Testis (tissue), 2 donors: ENCODE measurements at regions not wholly inside any gene's neighbourhood (a gene's known extent, or its start where the extent isn't known, plus 50 kb on each side); places are given as distances from the start of the nearest gene placed in this dataset.

Source experiments
- DNase-seq: peaks from one replicate; pipeline ENCODE4 v3.0.0-alpha.2; 2019
- H3K27ac ChIP-seq, 2 donors: fragments of 200-600 bp; sonication (generic); one replicate each; pipeline ENCODE4 v1.5.1; 2019
- H3K27me3 ChIP-seq: fragments of 200-600 bp; sonication (generic); one replicate; pipeline ENCODE4 v1.5.1; 2019
- H3K36me3 ChIP-seq: fragments of 200-600 bp; sonication (generic); one replicate; pipeline ENCODE4 v1.5.1; 2017; ENCODE audit warnings: low read depth; ENCODE audit errors: missing control alignments
- H3K4me1 ChIP-seq: fragments of 200-600 bp; sonication (generic); one replicate; pipeline ENCODE4 v1.5.1; 2019
- H3K4me3 ChIP-seq, 2 donors: fragments of 200-600 bp; sonication (generic); one replicate each; pipeline ENCODE4 v1.5.1; 2017 to 2019
- H3K9me3 ChIP-seq: fragments of 200-600 bp; sonication (generic); one replicate; pipeline ENCODE4 v1.5.1; 2017
- POLR2A ChIP-seq: fragments of 450-650 bp; IDR thresholded peaks from one replicate; pipeline ENCODE4 v1.6.1; 2017; ENCODE audit warnings: antibody characterized with exemption, mild to moderate bottlenecking, moderate library complexity
- WGBS, 2 donors: methylation state at CpG; one replicate each; pipeline ENCODE4 v1.1.5; 2018; 5-methylcytosine and 5-hydroxymethylcytosine counted together
- intact Hi-C: fragments of 100-400 bp; cut with DNase I; formaldehyde crosslinking; loops from one replicate; pipeline ENCODE4 v1.15.1; 2023; ENCODE audit warnings: low total_unique reads
- TF ChIP-seq, protein P1 (sequence below), 3 experiments: fragments of 450-650 bp in 2 of 3; fragments of 200-600 bp in 1 of 3; sonication (generic) in 1 of 3; IDR thresholded peaks; one replicate each; pipeline ENCODE4 v1.5.1; 2016 to 2019; ENCODE audit warnings: antibody characterized with exemption in 3 of 3, mild to moderate bottlenecking in 2 of 3, moderate library complexity in 1 of 3

DNA sequence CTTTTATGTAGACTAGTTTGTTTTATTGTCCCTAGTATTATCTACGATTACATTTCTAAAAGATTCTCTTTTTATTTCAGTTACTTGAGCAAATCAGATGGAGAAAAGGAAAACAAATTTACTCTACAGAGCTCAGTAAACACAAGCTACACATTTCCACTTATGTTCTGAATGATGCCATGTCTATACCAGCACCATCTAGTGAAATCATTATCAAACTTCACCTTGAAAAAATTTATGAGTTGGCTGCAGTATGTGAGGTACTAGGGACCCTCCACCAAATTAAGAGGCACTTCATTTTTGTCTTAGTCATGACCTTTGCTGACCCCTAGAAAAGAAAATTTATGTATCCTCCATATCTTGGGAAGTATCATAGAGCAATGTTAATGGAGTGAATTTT lies 827.4 kb downstream of the SI start:
- TF ChIP-seq, protein P1, sequence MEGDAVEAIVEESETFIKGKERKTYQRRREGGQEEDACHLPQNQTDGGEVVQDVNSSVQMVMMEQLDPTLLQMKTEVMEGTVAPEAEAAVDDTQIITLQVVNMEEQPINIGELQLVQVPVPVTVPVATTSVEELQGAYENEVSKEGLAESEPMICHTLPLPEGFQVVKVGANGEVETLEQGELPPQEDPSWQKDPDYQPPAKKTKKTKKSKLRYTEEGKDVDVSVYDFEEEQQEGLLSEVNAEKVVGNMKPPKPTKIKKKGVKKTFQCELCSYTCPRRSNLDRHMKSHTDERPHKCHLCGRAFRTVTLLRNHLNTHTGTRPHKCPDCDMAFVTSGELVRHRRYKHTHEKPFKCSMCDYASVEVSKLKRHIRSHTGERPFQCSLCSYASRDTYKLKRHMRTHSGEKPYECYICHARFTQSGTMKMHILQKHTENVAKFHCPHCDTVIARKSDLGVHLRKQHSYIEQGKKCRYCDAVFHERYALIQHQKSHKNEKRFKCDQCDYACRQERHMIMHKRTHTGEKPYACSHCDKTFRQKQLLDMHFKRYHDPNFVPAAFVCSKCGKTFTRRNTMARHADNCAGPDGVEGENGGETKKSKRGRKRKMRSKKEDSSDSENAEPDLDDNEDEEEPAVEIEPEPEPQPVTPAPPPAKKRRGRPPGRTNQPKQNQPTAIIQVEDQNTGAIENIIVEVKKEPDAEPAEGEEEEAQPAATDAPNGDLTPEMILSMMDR (IDR thresholded peaks at IDR 0.05) = no peak
- no peak for TF ChIP-seq POLR2A
- Histone ChIP-seq H3K9me3 (no peaks in the 10 kb centered on the region), H3K4me1 (no peaks in the 10 kb centered on the region), H3K36me3 (no peaks in the 10 kb centered on the region), H3K27me3 (no peaks in the 10 kb centered on the region), H3K27ac (no peak overlapping the region), H3K4me3 (no peak overlapping the region)
- intact Hi-C loops = no loop called here
- 85 to 95% methylated on average over 1 of the region's 1 CpG for WGBS, 2 donors
- no peak for DNase-seq

DNA sequence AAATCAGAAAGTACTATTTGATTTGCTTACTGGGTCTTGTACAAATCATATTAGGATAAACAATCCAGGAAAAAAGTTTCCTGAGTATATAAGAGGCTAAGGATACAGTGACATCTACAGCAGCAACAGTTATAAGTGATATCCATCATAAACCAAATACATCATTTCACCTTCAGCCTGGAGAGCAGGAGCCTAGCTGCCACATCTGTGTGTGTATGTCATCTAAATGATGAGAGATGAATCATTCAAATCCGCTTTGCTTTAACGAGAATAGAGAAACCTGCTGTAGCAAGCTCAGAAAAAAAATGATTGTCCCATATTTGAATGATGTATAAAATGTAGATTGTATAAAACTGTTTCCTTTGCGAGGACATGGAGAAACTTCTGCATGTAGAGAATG lies 841.4 kb downstream of the SI start:
- H3K27ac ChIP-seq = no peak overlapping the region
- no peak for TF ChIP-seq POLR2A
- TF ChIP-seq, protein P1 (IDR thresholded peaks at IDR 0.05) = no peak
- no peak overlapping the region for H3K4me3 ChIP-seq
- intact Hi-C loops = no loop called here
- WGBS, 2 donors = 91 to 93% methylated on average over 3 of the region's 3 CpGs
- DNase-seq = no peak
- no peaks in the 10 kb centered on the region for H3K4me1 ChIP-seq
- H3K9me3 ChIP-seq = no peaks in the 10 kb centered on the region
- H3K36me3 ChIP-seq = no peaks in the 10 kb centered on the region
- no peaks in the 10 kb centered on the region for H3K27me3 ChIP-seq

DNA sequence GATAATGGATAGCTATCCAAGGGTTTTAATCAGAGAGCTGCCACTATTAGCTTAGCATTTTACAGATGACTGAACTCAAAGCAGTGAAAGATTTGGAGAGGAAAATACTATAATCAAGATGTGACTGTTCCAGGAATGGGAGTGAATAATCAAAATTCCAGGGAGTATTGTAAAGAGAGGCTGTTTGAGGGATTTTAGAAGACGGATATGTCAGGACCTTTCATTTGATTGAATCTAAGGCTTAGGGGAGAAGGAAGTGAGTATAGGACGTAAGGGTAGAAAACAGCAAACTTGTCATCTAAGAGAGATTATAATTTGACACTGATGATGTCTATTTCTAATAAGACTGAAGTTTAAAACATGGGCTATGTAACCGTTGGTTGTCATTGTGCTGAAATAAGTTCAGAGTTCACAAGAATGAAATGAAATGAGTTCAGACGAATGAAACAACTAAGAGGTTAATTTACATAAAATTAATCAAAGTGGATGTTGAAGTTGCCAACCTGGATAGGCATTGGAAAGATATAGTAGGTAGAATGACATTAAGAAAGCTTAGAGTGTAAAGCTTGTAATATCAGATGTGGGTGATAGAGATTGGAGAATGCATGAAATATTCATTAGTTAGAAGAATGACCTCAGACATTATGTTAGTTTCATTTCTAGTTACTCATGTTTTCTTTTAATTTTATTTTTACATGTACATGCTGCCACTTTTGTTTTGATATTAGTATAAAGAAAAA lies 842.8 kb downstream of the SI start:
- no peaks in the 10 kb centered on the region for H3K36me3 ChIP-seq
- H3K27ac ChIP-seq = no peak overlapping the region
- H3K4me3 ChIP-seq = no peak overlapping the region
- no peaks in the 10 kb centered on the region for H3K27me3 ChIP-seq
- H3K4me1 ChIP-seq = no peaks in the 10 kb centered on the region
- no peaks in the 10 kb centered on the region for H3K9me3 ChIP-seq
- intact Hi-C loops = no loop called here
- WGBS, 2 donors = 83 to 86% methylated on average over 4 of the region's 4 CpGs
- DNase-seq = no peak
- TF ChIP-seq POLR2A = no peak
- TF ChIP-seq, protein P1 (IDR thresholded peaks at IDR 0.05) = no peak

DNA sequence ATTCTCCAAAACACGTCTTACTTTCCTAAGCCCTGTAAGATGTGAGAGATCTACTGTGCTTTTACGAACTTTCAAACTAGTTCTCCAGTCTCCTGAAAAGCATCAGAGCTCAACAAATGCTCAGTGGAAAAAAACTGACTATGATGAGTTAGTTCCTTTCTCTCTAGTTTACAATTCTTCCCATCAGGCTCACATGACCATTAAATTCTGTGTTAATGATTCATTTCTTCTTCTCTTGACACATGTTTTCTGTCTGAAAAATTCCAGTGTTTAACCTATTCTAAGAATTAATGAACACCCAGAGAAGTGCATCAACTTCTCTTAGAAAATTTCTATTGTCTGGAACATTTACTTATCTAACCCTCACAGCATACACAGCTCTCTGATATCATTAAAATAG lies 844.3 kb downstream of the SI start:
- TF ChIP-seq, protein P1 (IDR thresholded peaks at IDR 0.05) = no peak
- TF ChIP-seq POLR2A = no peak
- H3K27me3 ChIP-seq = no peaks in the 10 kb centered on the region

DNA sequence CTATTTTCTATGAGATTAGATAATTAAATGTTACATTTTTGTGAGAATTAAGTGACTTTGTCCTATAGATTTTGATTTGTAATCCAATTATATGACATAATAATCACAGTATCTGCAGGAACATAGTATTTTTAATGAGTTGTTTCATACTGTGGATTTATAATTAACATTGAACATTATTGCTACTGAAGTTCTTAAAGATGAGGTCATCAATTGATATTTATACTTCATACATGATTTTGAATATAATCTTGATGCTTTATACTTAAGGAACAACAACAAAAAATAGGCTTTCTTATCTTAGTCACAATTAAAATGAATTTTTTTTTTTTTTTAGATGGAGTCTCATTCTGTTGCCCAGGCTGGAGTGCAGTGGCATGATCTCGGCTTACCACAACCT lies 846.6 kb downstream of the SI start:
- Histone ChIP-seq H3K4me3 (no peak overlapping the region), H3K27me3 (no peaks in the 10 kb centered on the region), H3K4me1 (no peaks in the 10 kb centered on the region), H3K36me3 (no peaks in the 10 kb centered on the region), H3K27ac (no peak overlapping the region), H3K9me3 (no peaks in the 10 kb centered on the region)
- no peak for TF ChIP-seq POLR2A
- WGBS, 2 donors = 100% methylated on average over 1 of the region's 1 CpG
- intact Hi-C loops = no loop called here
- no peak for DNase-seq

More for the DNA sequence above, 844.3 kb downstream of the SI start:
- H3K36me3 ChIP-seq = no peaks in the 10 kb centered on the region
- H3K4me3 ChIP-seq = no peak overlapping the region
- H3K9me3 ChIP-seq = no peaks in the 10 kb centered on the region
- 92% methylated on average over 2 of the region's 2 CpGs for WGBS, 2 donors
- no peak for DNase-seq
- intact Hi-C loops = no loop called here
- no peaks in the 10 kb centered on the region for H3K4me1 ChIP-seq
- no peak overlapping the region for H3K27ac ChIP-seq
